ENCODE measurements at regions not wholly inside any gene's neighbourhood (a gene's known extent, or its start where the extent isn't known, plus 50 kb on each side); places are given as distances from the start of the nearest gene placed in this dataset.

- no peak overlapping the region for H3K4me2 ChIP-seq
- ChIA-PET POLR2A (ENCODE audit: unreplicated experiment) (no interaction called here), CTCF (no interaction called here)
- no peaks in the 10 kb centered on the region for H3K27me3 ChIP-seq (ENCODE audit: insufficient read depth, low read depth)
- H2AFZ ChIP-seq, result no peak overlapping the region
- H3K9me3 ChIP-seq (ENCODE audit: insufficient read depth, low read depth), result no peaks in the 10 kb centered on the region
- no peak overlapping the region for H3K4me3 ChIP-seq
- H3K79me2 ChIP-seq (ENCODE audit: low read depth), result no peaks in the 10 kb centered on the region
- intact Hi-C loops (cut with micrococcal nuclease; ENCODE audit: unreplicated experiment), result no loop called here
- H3K9me2 ChIP-seq (ENCODE audit: insufficient read depth), result no peaks in the 10 kb centered on the region
- no peaks in the 10 kb centered on the region for H3K4me1 ChIP-seq (replicated peaks; ENCODE audit: insufficient read depth)
- no peak for DNase-seq
- no TSS peak for BruUV-seq (replicated peaks)
- no peaks in the 10 kb centered on the region for H3K36me3 ChIP-seq (ENCODE audit: low read depth)
- no peaks in the 10 kb centered on the region for H3F3A ChIP-seq (ENCODE audit: insufficient read depth, low read depth)
- no peaks in the 10 kb centered on the region for H4K20me1 ChIP-seq (ENCODE audit: insufficient read depth)
- TF ChIP-seq EZH2 (IDR thresholded peaks at IDR 0.05; ENCODE audit: low read depth) (no peak), CTCF (conservative IDR thresholded peaks at IDR 0.05) (no peak)
- no peak overlapping the region for H3K27ac ChIP-seq
These were observed 843.8 kb downstream of the DTWD2 start for GRCh38 chr5:118144540-118144939.

GRCh38 chr5:118139361-118139760 lies 849.0 kb downstream of the DTWD2 start:
- TF ChIP-seq CTCF (conservative IDR thresholded peaks at IDR 0.05) (no peak), EZH2 (IDR thresholded peaks at IDR 0.05; ENCODE audit: low read depth) (no peak)
- Histone ChIP-seq H3K9me3 (ENCODE audit: insufficient read depth, low read depth) (no peaks in the 10 kb centered on the region), H3K27ac (no peak overlapping the region), H3F3A (ENCODE audit: insufficient read depth, low read depth) (no peaks in the 10 kb centered on the region), H2AFZ (no peak overlapping the region), H3K4me3 (no peak overlapping the region), H3K9me2 (ENCODE audit: insufficient read depth) (no peaks in the 10 kb centered on the region), H3K36me3 (ENCODE audit: low read depth) (no peaks in the 10 kb centered on the region), H3K4me2 (no peak overlapping the region), H4K20me1 (ENCODE audit: insufficient read depth) (no peaks in the 10 kb centered on the region), H3K79me2 (ENCODE audit: low read depth) (no peaks in the 10 kb centered on the region), H3K27me3 (ENCODE audit: insufficient read depth, low read depth) (no peaks in the 10 kb centered on the region), H3K4me1 (replicated peaks; ENCODE audit: insufficient read depth) (no peaks in the 10 kb centered on the region)
- BruUV-seq (replicated peaks), result no TSS peak
- CTCF ChIA-PET, result no interaction called here
- no peak for DNase-seq
- POLR2A ChIA-PET (ENCODE audit: unreplicated experiment), result no interaction called here
- intact Hi-C loops (cut with micrococcal nuclease; ENCODE audit: unreplicated experiment), result no loop called here

GRCh38 chr5:118126159-118126558 lies 862.2 kb downstream of the DTWD2 start:
- Histone ChIP-seq H4K20me1 (ENCODE audit: insufficient read depth) (no peaks in the 10 kb centered on the region), H3F3A (ENCODE audit: insufficient read depth, low read depth) (no peaks in the 10 kb centered on the region), H3K4me1 (replicated peaks; ENCODE audit: insufficient read depth) (no peaks in the 10 kb centered on the region), H3K36me3 (ENCODE audit: low read depth) (no peaks in the 10 kb centered on the region), H3K9me3 (ENCODE audit: insufficient read depth, low read depth) (no peaks in the 10 kb centered on the region), H3K9me2 (ENCODE audit: insufficient read depth) (no peaks in the 10 kb centered on the region; the same call in 1 of the 2 replicates), H3K4me3 (no peak overlapping the region), H3K27me3 (ENCODE audit: insufficient read depth, low read depth) (no peaks in the 10 kb centered on the region), H3K27ac (no peak overlapping the region), H3K4me2 (no peak overlapping the region), H3K79me2 (ENCODE audit: low read depth) (no peaks in the 10 kb centered on the region), H2AFZ (no peak overlapping the region)
- DNase-seq, result no peak
- ChIA-PET CTCF (no interaction called here), POLR2A (ENCODE audit: unreplicated experiment) (no interaction called here)
- TF ChIP-seq CTCF (conservative IDR thresholded peaks at IDR 0.05) (no peak), EZH2 (IDR thresholded peaks at IDR 0.05; ENCODE audit: low read depth) (no peak)
- intact Hi-C loops (cut with micrococcal nuclease; ENCODE audit: unreplicated experiment), result no loop called here
- BruUV-seq (replicated peaks), result no TSS peak
